Common myeloid progenitor, CD34-positive (primary cell): ENCODE measurements at regions not wholly inside any gene's neighbourhood (a gene's known extent, or its start where the extent isn't known, plus 50 kb on each side); places are given as distances from the start of the nearest gene placed in this dataset.
A peak's percentile ranks its signal among the peaks of the same experiment; 100 is the strongest.

ENCODE experiments used
- CTCF ChIA-PET: fragments of 350-600 bp; sonication (Branson Sonifier 250); formaldehyde crosslinking; loops from one replicate; lab custom pipeline; 2021; ENCODE audit warnings: antibody characterized with exemption; lab: Charles Lee
- POLR2A ChIA-PET: fragments of 350-600 bp; sonication (Branson Sonifier 250); formaldehyde crosslinking; loops from one replicate; lab custom pipeline; 2021; ENCODE audit warnings: antibody characterized with exemption; lab: Charles Lee
- DNase-seq, 3 donors: peaks; one replicate each; pipeline versions ENCODE4 v3.0.0 to v3.0.0-alpha.2; 2013
- H3K27ac ChIP-seq, 2 experiments: 1 replicate in 1 of 2; 2 replicates in 1 of 2; pipeline ENCODE4 v1.7.0; 2013; ENCODE audit warnings: inconsistent platforms in 2 of 2, low read length in 2 of 2, mild to moderate bottlenecking in 2 of 2, low read depth in 1 of 2, moderate library complexity in 1 of 2; ENCODE audit not compliant: severe bottlenecking in 2 of 2, insufficient read depth in 1 of 2, poor library complexity in 1 of 2
- H3K27me3 ChIP-seq, 5 experiments: replicated peaks in 2 of 5; 1 replicate in 3 of 5; 2 replicates in 2 of 5; pipeline versions ENCODE4 v1.6.1 to v1.7.0; 2013; ENCODE audit warnings: low read length in 4 of 5, mild to moderate bottlenecking in 2 of 5, moderate library complexity in 2 of 5, inconsistent platforms in 1 of 5; ENCODE audit not compliant: insufficient read depth in 5 of 5, control insufficient read depth in 4 of 5
- H3K36me3 ChIP-seq, 4 experiments: 1 replicate in 2 of 4; 2 replicates in 2 of 4; pipeline versions ENCODE4 v1.6.1 to v1.7.0; 2013; ENCODE audit warnings: low read length in 3 of 4, control low read depth in 1 of 4, mild to moderate bottlenecking in 1 of 4; ENCODE audit not compliant: control insufficient read depth in 4 of 4, insufficient read depth in 4 of 4
- H3K4me1 ChIP-seq, 4 experiments: 1 replicate in 3 of 4; 2 replicates in 1 of 4; pipeline versions ENCODE4 v1.6.1 to v1.7.1; 2013; ENCODE audit warnings: low read length in 3 of 4, mild to moderate bottlenecking in 3 of 4, control low read depth in 1 of 4, inconsistent platforms in 1 of 4, moderate library complexity in 1 of 4; ENCODE audit not compliant: control insufficient read depth in 4 of 4, insufficient read depth in 4 of 4; ENCODE audit errors: control extremely low read depth in 1 of 4
- H3K4me3 ChIP-seq, 7 experiments: 1 replicate in 4 of 7; 2 replicates in 3 of 7; pipeline versions ENCODE4 v1.5.1 to v1.7.0; 2013; ENCODE audit warnings: mild to moderate bottlenecking in 7 of 7, low read length in 6 of 7, moderate library complexity in 6 of 7, inconsistent platforms in 2 of 7, low read depth in 2 of 7, control low read depth in 1 of 7; ENCODE audit not compliant: insufficient read depth in 4 of 7, control insufficient read depth in 1 of 7; ENCODE audit errors: extremely low read depth in 1 of 7
- H3K9me3 ChIP-seq, 5 experiments: 1 replicate in 4 of 5; 2 replicates in 1 of 5; pipeline versions ENCODE4 v1.6.1 to v1.7.1; 2013; ENCODE audit warnings: low read length in 4 of 5, mild to moderate bottlenecking in 2 of 5, inconsistent platforms in 1 of 5, low read depth in 1 of 5, moderate library complexity in 1 of 5; ENCODE audit not compliant: control insufficient read depth in 4 of 5, insufficient read depth in 2 of 5; ENCODE audit errors: control extremely low read depth in 1 of 5
- WGBS: methylation state at CpG from one replicate; pipeline ENCODE4 v1.1.5; 2013; ENCODE audit not compliant: insufficient coverage; 5-methylcytosine and 5-hydroxymethylcytosine counted together

GRCh38 chrX:13898083-13898482 lies 81.2 kb upstream of the GPM6B start:
- no peaks in the 10 kb centered on the region for H3K36me3 ChIP-seq
- H3K4me3 ChIP-seq, result no peak overlapping the region
- peak in 2 of 3 donors; percentile 10 to 20 for DNase-seq
- H3K9me3 ChIP-seq, result no peaks in the 10 kb centered on the region
- POLR2A ChIA-PET, result no interaction called here
- WGBS, result 69% methylated on average over 3 of the region's 3 CpGs
- H3K27ac ChIP-seq, result no peak overlapping the region
- peaks cover 0 to 5% (median 0%) of the 10 kb centered on the region in 5 experiments for H3K27me3 ChIP-seq
- CTCF ChIA-PET, result no interaction called here
- no peaks in the 10 kb centered on the region for H3K4me1 ChIP-seq

GRCh38 chrX:13897566-13897965 lies 80.7 kb upstream of the GPM6B start:
- no peaks in the 10 kb centered on the region for H3K36me3 ChIP-seq
- no peak overlapping the region for H3K27ac ChIP-seq
- ChIA-PET POLR2A (no interaction called here), CTCF (no interaction called here)
- H3K4me1 ChIP-seq, result no peaks in the 10 kb centered on the region
- H3K27me3 ChIP-seq, result peaks cover 0 to 5% (median 0%) of the 10 kb centered on the region in 5 experiments
- no peaks in the 10 kb centered on the region for H3K9me3 ChIP-seq
- no peak overlapping the region for H3K4me3 ChIP-seq
- WGBS, result 90% methylated on average over 3 of the region's 4 CpGs
- DNase-seq, result no peak

GRCh38 chrX:13894888-13895565 lies 78.1 kb upstream of the GPM6B start:
- Histone ChIP-seq H3K4me3 (no peak overlapping the region), H3K36me3 (no peaks in the 10 kb centered on the region), H3K4me1 (no peaks in the 10 kb centered on the region), H3K9me3 (no peaks in the 10 kb centered on the region), H3K27me3 (peaks cover 0 to 3% (median 0%) of the 10 kb centered on the region in 5 experiments), H3K27ac (no peak overlapping the region)
- 93% methylated on average over 2 of the region's 5 CpGs for WGBS
- ChIA-PET POLR2A (no interaction called here), CTCF (no interaction called here)
- no peak for DNase-seq

- DNase-seq, result no peak
- Histone ChIP-seq H3K9me3 (no peaks in the 10 kb centered on the region), H3K27me3 (peaks cover 0 to 5% (median 0%) of the 10 kb centered on the region in 5 experiments), H3K27ac (no peak overlapping the region), H3K36me3 (no peaks in the 10 kb centered on the region), H3K4me3 (no peak overlapping the region), H3K4me1 (no peaks in the 10 kb centered on the region)
- 84% methylated on average over 4 of the region's 5 CpGs for whole genome bisulfite sequencing
- POLR2A ChIA-PET, result no interaction called here
- CTCF ChIA-PET, result no interaction called here
These were observed 76.9 kb upstream of the GPM6B start for GRCh38 chrX:13893826-13894225.

GRCh38 chrX:13892856-13893255 lies 76.0 kb upstream of the GPM6B start:
- no peak overlapping the region for H3K27ac ChIP-seq
- CTCF ChIA-PET, result no interaction called here

GRCh38 chrX:13891377-13892140 lies 74.7 kb upstream of the GPM6B start:
- ChIA-PET CTCF (no interaction called here), POLR2A (interaction anchor here (0.6 kb wide), 1 partner anchor 20 kb away, joined by 4 read pairs; no protein-coding TSS in a partner anchor)
- no peaks in the 10 kb centered on the region for H3K36me3 ChIP-seq
- H3K4me1 ChIP-seq, result no peaks in the 10 kb centered on the region
- 63% methylated on average over 7 of the region's 7 CpGs for WGBS
- H3K27me3 ChIP-seq, result peaks cover 0 to 6% (median 0%) of the 10 kb centered on the region in 5 experiments
- H3K9me3 ChIP-seq, result no peaks in the 10 kb centered on the region
- H3K27ac ChIP-seq, result no peak overlapping the region
- H3K4me3 ChIP-seq, result no peak overlapping the region
- peak in 2 of 3 donors; percentile 19 to 33 for DNase-seq

More at GRCh38 chrX:13892856-13893255, 76.0 kb upstream of the GPM6B start:
- no peak for DNase-seq
- Histone ChIP-seq H3K4me1 (no peaks in the 10 kb centered on the region), H3K9me3 (no peaks in the 10 kb centered on the region), H3K27me3 (peaks cover 0 to 6% (median 0%) of the 10 kb centered on the region in 5 experiments), H3K4me3 (no peak overlapping the region), H3K36me3 (no peaks in the 10 kb centered on the region)
- POLR2A ChIA-PET, result no interaction called here
- WGBS, result 100% methylated on average over 1 of the region's 3 CpGs

GRCh38 chrX:13890806-13891205 lies 73.9 kb upstream of the GPM6B start:
- Histone ChIP-seq H3K9me3 (no peaks in the 10 kb centered on the region), H3K4me1 (no peaks in the 10 kb centered on the region), H3K27me3 (peaks cover 0 to 6% (median 0%) of the 10 kb centered on the region in 5 experiments), H3K27ac (no peak overlapping the region), H3K4me3 (no peak overlapping the region), H3K36me3 (no peaks in the 10 kb centered on the region)
- 88% methylated on average over 3 of the region's 3 CpGs for WGBS
- ChIA-PET POLR2A (interaction anchor here (0.6 kb wide), 1 partner anchor 20 kb away, joined by 4 read pairs; no protein-coding TSS in a partner anchor), CTCF (no interaction called here)
- DNase-seq, result no peak
